ENCODE measurements at regions not wholly inside any gene's neighbourhood (a gene's known extent, or its start where the extent isn't known, plus 50 kb on each side); places are given as distances from the start of the nearest gene placed in this dataset.

- Histone ChIP-seq H3K27me3 (ENCODE audit: control insufficient read depth in 3 of 3, insufficient read depth in 3 of 3, low read length in 3 of 3) (no peaks in the 10 kb centered on the region), H3K4me3 (ENCODE audit: low read length in 3 of 3) (no peak overlapping the region), H3K9me3 (ENCODE audit: control insufficient read depth in 3 of 3, low read length in 3 of 3) (no peaks in the 10 kb centered on the region), H3K27ac (ENCODE audit: low read depth, low read length) (no peak overlapping the region), H3K4me1 (ENCODE audit: control insufficient read depth in 3 of 3, insufficient read depth in 3 of 3, low read length in 3 of 3) (no peaks in the 10 kb centered on the region), H3K36me3 (ENCODE audit: control insufficient read depth in 3 of 3, insufficient read depth in 3 of 3, low read length in 3 of 3) (no peaks in the 10 kb centered on the region), H3K9ac (ENCODE audit: low read depth in 1 of 3, low read length in 3 of 3) (no peak overlapping the region)
Measured at GRCh38 chr5:160950311-160950710, 98.3 kb upstream of the ATP10B start.

DNA sequence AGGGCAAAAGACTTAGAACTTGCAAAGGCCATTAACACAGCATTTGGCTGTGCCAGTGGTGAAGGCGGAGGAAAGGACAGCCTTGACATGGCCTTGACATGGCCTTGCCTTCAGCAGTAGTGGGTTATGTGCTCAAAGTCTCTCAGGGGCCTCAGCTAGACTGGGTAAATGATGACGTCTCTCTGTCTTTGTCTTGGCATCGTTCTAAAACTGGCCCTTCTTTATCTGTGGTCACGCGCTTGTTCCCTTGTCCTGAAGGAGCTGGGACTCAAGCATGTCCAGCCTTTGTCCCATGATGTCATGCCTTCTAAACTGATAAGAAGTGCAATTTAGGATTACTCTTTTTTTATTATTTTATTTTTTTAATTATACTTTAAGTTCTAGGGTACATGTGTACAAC lies 88.7 kb upstream of the ATP10B start:
- Histone ChIP-seq H3K4me3 (ENCODE audit: low read length in 3 of 3) (no peak overlapping the region), H3K27ac (ENCODE audit: low read depth, low read length) (no peak overlapping the region), H3K9ac (ENCODE audit: low read depth in 1 of 3, low read length in 3 of 3) (no peak overlapping the region), H3K27me3 (ENCODE audit: control insufficient read depth in 3 of 3, insufficient read depth in 3 of 3, low read length in 3 of 3) (no peaks in the 10 kb centered on the region), H3K36me3 (ENCODE audit: control insufficient read depth in 3 of 3, insufficient read depth in 3 of 3, low read length in 3 of 3) (no peaks in the 10 kb centered on the region), H3K4me1 (ENCODE audit: control insufficient read depth in 3 of 3, insufficient read depth in 3 of 3, low read length in 3 of 3) (no peaks in the 10 kb centered on the region), H3K9me3 (ENCODE audit: control insufficient read depth in 3 of 3, low read length in 3 of 3) (no peaks in the 10 kb centered on the region)

DNA sequence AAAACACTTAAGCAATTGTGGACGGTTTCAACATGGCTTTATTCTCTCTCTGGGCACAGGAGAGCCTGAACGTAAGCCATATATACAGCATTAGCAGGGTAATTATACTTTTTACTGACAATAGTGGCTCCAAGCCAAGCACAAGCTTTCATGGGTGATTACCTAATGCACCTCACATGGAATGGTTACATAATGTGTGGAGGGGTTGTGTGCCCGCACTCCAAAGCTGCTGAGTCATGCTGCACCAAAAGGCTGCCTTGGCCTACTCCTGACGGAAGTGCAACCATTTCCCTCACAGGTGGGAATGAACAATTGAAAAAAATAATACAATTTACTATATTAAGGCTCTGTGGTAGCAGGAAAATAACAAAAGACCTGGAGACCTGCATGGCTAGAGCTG lies 86.5 kb upstream of the ATP10B start:
- Histone ChIP-seq H3K4me3 (ENCODE audit: low read length in 3 of 3) (no peak overlapping the region), H3K4me1 (ENCODE audit: control insufficient read depth in 3 of 3, insufficient read depth in 3 of 3, low read length in 3 of 3) (no peaks in the 10 kb centered on the region), H3K27ac (ENCODE audit: low read depth, low read length) (no peak overlapping the region)

GRCh38 chr5:160937570-160937969 lies 85.6 kb upstream of the ATP10B start:
- Histone ChIP-seq H3K27me3 (ENCODE audit: control insufficient read depth in 3 of 3, insufficient read depth in 3 of 3, low read length in 3 of 3) (peaks cover 0 to 3% (median 0%) of the 10 kb centered on the region in 3 donors), H3K4me1 (ENCODE audit: control insufficient read depth in 3 of 3, insufficient read depth in 3 of 3, low read length in 3 of 3) (no peaks in the 10 kb centered on the region), H3K9ac (ENCODE audit: low read depth in 1 of 3, low read length in 3 of 3) (no peak overlapping the region), H3K27ac (ENCODE audit: low read depth, low read length) (no peak overlapping the region), H3K4me3 (ENCODE audit: low read length in 3 of 3) (no peak overlapping the region), H3K9me3 (ENCODE audit: control insufficient read depth in 3 of 3, low read length in 3 of 3) (no peaks in the 10 kb centered on the region), H3K36me3 (ENCODE audit: control insufficient read depth in 3 of 3, insufficient read depth in 3 of 3, low read length in 3 of 3) (no peaks in the 10 kb centered on the region)

More for the DNA sequence above, 86.5 kb upstream of the ATP10B start:
- Histone ChIP-seq H3K27me3 (ENCODE audit: control insufficient read depth in 3 of 3, insufficient read depth in 3 of 3, low read length in 3 of 3) (peaks cover 0 to under 1% (median 0%) of the 10 kb centered on the region in 3 donors), H3K9ac (ENCODE audit: low read depth in 1 of 3, low read length in 3 of 3) (no peak overlapping the region), H3K9me3 (ENCODE audit: control insufficient read depth in 3 of 3, low read length in 3 of 3) (no peaks in the 10 kb centered on the region), H3K36me3 (ENCODE audit: control insufficient read depth in 3 of 3, insufficient read depth in 3 of 3, low read length in 3 of 3) (no peaks in the 10 kb centered on the region)

DNA sequence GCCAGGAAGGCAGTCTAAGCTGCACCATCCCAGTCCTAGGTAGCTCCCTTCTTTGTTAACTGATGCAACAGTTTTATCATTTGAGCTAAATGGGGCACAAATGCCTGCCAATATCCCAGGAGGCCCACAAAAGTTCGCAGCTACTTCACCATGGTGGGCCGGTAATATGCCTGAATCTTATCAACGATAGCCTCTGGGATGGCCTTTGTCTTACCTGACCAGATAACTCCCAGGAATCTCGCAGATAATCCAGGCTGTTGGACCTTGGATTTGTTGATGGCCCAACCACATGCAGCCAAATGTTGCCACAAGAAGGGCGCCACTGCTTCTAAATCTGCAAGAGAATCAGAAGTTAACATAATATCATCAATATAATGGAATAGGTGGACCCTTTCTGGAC lies 83.8 kb upstream of the ATP10B start:
- H3K27me3 ChIP-seq (ENCODE audit: control insufficient read depth in 3 of 3, insufficient read depth in 3 of 3, low read length in 3 of 3), result peaks cover 0 to 3% (median 0%) of the 10 kb centered on the region in 3 donors
- H3K27ac ChIP-seq (ENCODE audit: low read depth, low read length), result no peak overlapping the region
- H3K36me3 ChIP-seq (ENCODE audit: control insufficient read depth in 3 of 3, insufficient read depth in 3 of 3, low read length in 3 of 3), result no peaks in the 10 kb centered on the region
- no peaks in the 10 kb centered on the region for H3K4me1 ChIP-seq (ENCODE audit: control insufficient read depth in 3 of 3, insufficient read depth in 3 of 3, low read length in 3 of 3)
- no peak overlapping the region for H3K9ac ChIP-seq (ENCODE audit: low read depth in 1 of 3, low read length in 3 of 3)
- no peak overlapping the region for H3K4me3 ChIP-seq (ENCODE audit: low read length in 3 of 3)
- no peaks in the 10 kb centered on the region for H3K9me3 ChIP-seq (ENCODE audit: control insufficient read depth in 3 of 3, low read length in 3 of 3)

GRCh38 chr5:160931283-160931682 lies 79.3 kb upstream of the ATP10B start:
- Histone ChIP-seq H3K4me1 (ENCODE audit: control insufficient read depth in 3 of 3, insufficient read depth in 3 of 3, low read length in 3 of 3) (peaks cover 0 to 10% (median 2%) of the 10 kb centered on the region in 3 donors), H3K27ac (ENCODE audit: low read depth, low read length) (no peak overlapping the region), H3K9ac (ENCODE audit: low read depth in 1 of 3, low read length in 3 of 3) (no peak overlapping the region), H3K27me3 (ENCODE audit: control insufficient read depth in 3 of 3, insufficient read depth in 3 of 3, low read length in 3 of 3) (peaks cover 0 to 3% (median 0%) of the 10 kb centered on the region in 3 donors), H3K9me3 (ENCODE audit: control insufficient read depth in 3 of 3, low read length in 3 of 3) (no peaks in the 10 kb centered on the region), H3K36me3 (ENCODE audit: control insufficient read depth in 3 of 3, insufficient read depth in 3 of 3, low read length in 3 of 3) (no peaks in the 10 kb centered on the region), H3K4me3 (ENCODE audit: low read length in 3 of 3) (no peak overlapping the region)

DNA sequence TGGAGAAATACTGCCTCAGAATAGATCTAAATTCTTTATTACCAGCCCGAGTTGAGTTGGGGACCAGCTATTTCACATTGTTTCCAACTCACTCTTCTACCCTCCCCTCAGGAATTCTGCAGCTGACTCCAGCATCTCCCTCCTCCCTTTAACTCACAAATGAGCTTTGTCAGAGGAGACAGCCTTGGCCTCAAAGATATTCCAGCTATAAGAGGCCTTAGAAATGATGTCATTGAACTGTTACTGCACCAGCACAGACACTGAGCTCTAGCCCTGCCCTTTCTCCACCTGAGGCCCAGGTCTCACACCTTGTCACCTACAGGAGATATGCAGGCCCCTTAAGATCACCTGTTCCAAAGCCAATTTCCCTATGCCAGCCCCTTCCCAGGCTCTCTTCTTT lies 78.4 kb upstream of the ATP10B start:
- H3K27me3 ChIP-seq (ENCODE audit: control insufficient read depth in 3 of 3, insufficient read depth in 3 of 3, low read length in 3 of 3), result peaks cover 0 to 3% (median 0%) of the 10 kb centered on the region in 3 donors
- H3K36me3 ChIP-seq (ENCODE audit: control insufficient read depth in 3 of 3, insufficient read depth in 3 of 3, low read length in 3 of 3), result no peaks in the 10 kb centered on the region
- no peak overlapping the region for H3K9ac ChIP-seq (ENCODE audit: low read depth in 1 of 3, low read length in 3 of 3)
- H3K4me3 ChIP-seq (ENCODE audit: low read length in 3 of 3), result no peak overlapping the region
- no peaks in the 10 kb centered on the region for H3K9me3 ChIP-seq (ENCODE audit: control insufficient read depth in 3 of 3, low read length in 3 of 3)
- no peak overlapping the region for H3K27ac ChIP-seq (ENCODE audit: low read depth, low read length)
- H3K4me1 ChIP-seq (ENCODE audit: control insufficient read depth in 3 of 3, insufficient read depth in 3 of 3, low read length in 3 of 3), result peaks cover 0 to 14% (median 4%) of the 10 kb centered on the region in 3 donors

DNA sequence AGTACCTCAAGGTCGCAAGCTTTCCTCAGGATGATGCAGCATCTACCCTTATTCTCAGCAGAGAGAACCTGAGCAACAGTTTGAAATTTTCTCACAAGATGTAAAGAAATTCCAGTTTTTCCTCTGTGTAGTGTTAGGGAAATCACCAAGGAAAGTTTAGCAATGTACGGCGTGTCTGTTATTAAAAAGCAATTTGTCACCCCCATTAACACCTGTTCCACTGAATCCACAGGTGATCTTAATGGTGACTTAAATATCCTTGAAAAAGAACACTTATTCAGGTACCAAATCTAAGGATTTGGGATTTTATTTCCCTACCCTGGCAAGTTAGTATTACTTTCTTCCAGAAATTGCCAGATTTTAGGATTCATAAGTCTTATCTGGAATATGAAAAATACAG lies 77.9 kb upstream of the ATP10B start:
- Histone ChIP-seq H3K4me1 (ENCODE audit: control insufficient read depth in 3 of 3, insufficient read depth in 3 of 3, low read length in 3 of 3) (peaks cover 0 to 14% (median 4%) of the 10 kb centered on the region in 3 donors), H3K9me3 (ENCODE audit: control insufficient read depth in 3 of 3, low read length in 3 of 3) (no peaks in the 10 kb centered on the region), H3K9ac (ENCODE audit: low read depth in 1 of 3, low read length in 3 of 3) (no peak overlapping the region), H3K27ac (ENCODE audit: low read depth, low read length) (no peak overlapping the region), H3K4me3 (ENCODE audit: low read length in 3 of 3) (no peak overlapping the region), H3K36me3 (ENCODE audit: control insufficient read depth in 3 of 3, insufficient read depth in 3 of 3, low read length in 3 of 3) (no peaks in the 10 kb centered on the region), H3K27me3 (ENCODE audit: control insufficient read depth in 3 of 3, insufficient read depth in 3 of 3, low read length in 3 of 3) (peaks cover 0 to 3% (median 0%) of the 10 kb centered on the region in 3 donors)

- no peaks in the 10 kb centered on the region for H3K9me3 ChIP-seq (ENCODE audit: control insufficient read depth in 3 of 3, low read length in 3 of 3)
- H3K36me3 ChIP-seq (ENCODE audit: control insufficient read depth in 3 of 3, insufficient read depth in 3 of 3, low read length in 3 of 3), result no peaks in the 10 kb centered on the region
- no peak overlapping the region for H3K27ac ChIP-seq (ENCODE audit: low read depth, low read length)
- peaks cover 0 to 3% (median 0%) of the 10 kb centered on the region in 3 donors for H3K27me3 ChIP-seq (ENCODE audit: control insufficient read depth in 3 of 3, insufficient read depth in 3 of 3, low read length in 3 of 3)
- H3K4me3 ChIP-seq (ENCODE audit: low read length in 3 of 3), result no peak overlapping the region
- peaks cover 0 to 14% (median 4%) of the 10 kb centered on the region in 3 donors for H3K4me1 ChIP-seq (ENCODE audit: control insufficient read depth in 3 of 3, insufficient read depth in 3 of 3, low read length in 3 of 3)
- H3K9ac ChIP-seq (ENCODE audit: low read depth in 1 of 3, low read length in 3 of 3), result no peak overlapping the region
Measured at GRCh38 chr5:160929360-160929759, 77.3 kb upstream of the ATP10B start.

DNA sequence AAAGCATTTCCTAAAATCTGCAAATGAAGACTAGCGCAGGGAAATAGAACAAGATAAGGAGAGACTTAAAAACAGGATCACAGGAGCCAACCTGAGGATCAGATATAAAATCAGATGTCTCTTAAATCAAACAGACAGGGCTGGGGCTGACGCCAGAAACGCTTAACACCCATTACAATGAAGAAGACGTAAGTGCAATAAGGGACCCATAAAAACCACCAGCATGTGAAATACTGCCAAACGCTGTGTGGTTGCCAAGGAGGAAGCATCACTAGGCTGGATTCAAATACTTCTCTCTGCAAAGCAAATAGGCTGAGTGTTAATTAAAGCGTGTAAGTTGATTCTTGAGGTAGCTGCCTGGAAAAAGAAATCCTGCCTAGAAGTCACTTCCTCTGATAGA lies 74.4 kb upstream of the ATP10B start:
- H3K36me3 ChIP-seq (ENCODE audit: control insufficient read depth in 3 of 3, insufficient read depth in 3 of 3, low read length in 3 of 3), result no peaks in the 10 kb centered on the region
- no peaks in the 10 kb centered on the region for H3K9me3 ChIP-seq (ENCODE audit: control insufficient read depth in 3 of 3, low read length in 3 of 3)
- no peak overlapping the region for H3K27ac ChIP-seq (ENCODE audit: low read depth, low read length)
- no peaks in the 10 kb centered on the region for H3K27me3 ChIP-seq (ENCODE audit: control insufficient read depth in 3 of 3, insufficient read depth in 3 of 3, low read length in 3 of 3)
- H3K4me3 ChIP-seq (ENCODE audit: low read length in 3 of 3), result peak overlapping the region in 1 of 3 donors; percentile 17
- H3K4me1 ChIP-seq (ENCODE audit: control insufficient read depth in 3 of 3, insufficient read depth in 3 of 3, low read length in 3 of 3), result peaks cover 0 to 14% (median 4%) of the 10 kb centered on the region in 3 donors
- H3K9ac ChIP-seq (ENCODE audit: low read depth in 1 of 3, low read length in 3 of 3), result no peak overlapping the region

- Histone ChIP-seq H3K4me3 (ENCODE audit: low read length in 3 of 3) (no peak overlapping the region), H3K27me3 (ENCODE audit: control insufficient read depth in 3 of 3, insufficient read depth in 3 of 3, low read length in 3 of 3) (no peaks in the 10 kb centered on the region), H3K4me1 (ENCODE audit: control insufficient read depth in 3 of 3, insufficient read depth in 3 of 3, low read length in 3 of 3) (peaks cover 0 to 14% (median 4%) of the 10 kb centered on the region in 3 donors), H3K9me3 (ENCODE audit: control insufficient read depth in 3 of 3, low read length in 3 of 3) (no peaks in the 10 kb centered on the region), H3K9ac (ENCODE audit: low read depth in 1 of 3, low read length in 3 of 3) (no peak overlapping the region), H3K36me3 (ENCODE audit: control insufficient read depth in 3 of 3, insufficient read depth in 3 of 3, low read length in 3 of 3) (no peaks in the 10 kb centered on the region), H3K27ac (ENCODE audit: low read depth, low read length) (no peak overlapping the region)
Measured at GRCh38 chr5:160925281-160925680, 73.3 kb upstream of the ATP10B start.
